Brain microvascular endothelial cell (primary cell): ENCODE measurements at regions not wholly inside any gene's neighbourhood (a gene's known extent, or its start where the extent isn't known, plus 50 kb on each side); places are given as distances from the start of the nearest gene placed in this dataset.
A peak's percentile ranks its signal among the peaks of the same experiment; 100 is the strongest.

Experiments
- DNase-seq: peaks from one replicate; pipeline ENCODE4 v3.0.0-alpha.2; 2020
- H3K27ac ChIP-seq: fragments of 250-450 bp; sonication (Bioruptor Pico); 2 replicates; pipeline ENCODE4 v1.5.1; 2020; ENCODE audit warnings: mild to moderate bottlenecking, moderate library complexity
- H3K27me3 ChIP-seq: fragments of 250-450 bp; sonication (Bioruptor Pico); replicated peaks from 2 replicates; pipeline ENCODE4 v1.5.1; 2020; ENCODE audit warnings: mild to moderate bottlenecking
- H3K36me3 ChIP-seq: fragments of 250-450 bp; sonication (Bioruptor Pico); replicated peaks from 2 replicates; pipeline ENCODE4 v1.5.1; 2020; ENCODE audit warnings: mild to moderate bottlenecking
- H3K4me3 ChIP-seq: 2 replicates; pipeline ENCODE4 v1.5.1; 2011; ENCODE audit warnings: low read depth, mild to moderate bottlenecking, control low read depth, low read length, moderate library complexity
- CTCF ChIP-seq: IDR thresholded peaks from 2 replicates; pipeline ENCODE4 v1.5.1; 2011; ENCODE audit warnings: low read depth, mild to moderate bottlenecking, moderate library complexity, low read length, control low read depth, inconsistent platforms; ENCODE audit errors: missing control alignments
- in situ Hi-C: cut with HindIII; loops from 2 replicates; pipeline ENCODE4 v1.10.0; 2017; ENCODE audit warnings: low sequenced_read_pairs, low pct_ligation_motif_present

- Histone ChIP-seq H3K36me3 (no peaks in the 10 kb centered on the region), H3K4me3 (no peak overlapping the region), H3K27ac (no peak overlapping the region), H3K27me3 (no peaks in the 10 kb centered on the region)
- no peak for TF ChIP-seq CTCF
- DNase-seq = no peak
- in situ Hi-C loops = no loop called here
These were observed 55.2 kb upstream of the FRMD4B start for GRCh38 chr3:69441040-69441439.

- no peak for DNase-seq
These were observed 53.9 kb upstream of the FRMD4B start for GRCh38 chr3:69439643-69440270.

GRCh38 chr3:69438476-69438875, 52.6 kb upstream of the FRMD4B start:
- DNase-seq = no peak
- Histone ChIP-seq H3K36me3 (no peaks in the 10 kb centered on the region), H3K27me3 (no peaks in the 10 kb centered on the region), H3K27ac (no peak overlapping the region), H3K4me3 (no peak overlapping the region)
- in situ Hi-C loops = no loop called here
- TF ChIP-seq CTCF = no peak

More at GRCh38 chr3:69439643-69440270, 53.9 kb upstream of the FRMD4B start:
- no peak overlapping the region for H3K4me3 ChIP-seq
- peak; percentile 60 for TF ChIP-seq CTCF
- in situ Hi-C loops = no loop called here
- no peaks in the 10 kb centered on the region for H3K36me3 ChIP-seq
- no peaks in the 10 kb centered on the region for H3K27me3 ChIP-seq
- H3K27ac ChIP-seq = no peak overlapping the region

GRCh38 chr3:69435274-69436265, 49.7 kb upstream of the FRMD4B start:
- Histone ChIP-seq H3K27me3 (no peaks in the 10 kb centered on the region), H3K4me3 (no peak overlapping the region), H3K36me3 (no peaks in the 10 kb centered on the region), H3K27ac (no peak overlapping the region)
- TF ChIP-seq CTCF = no peak
- no peak for DNase-seq
- in situ Hi-C loops = no loop called here
